ENCODE measurements at regions not wholly inside any gene's neighbourhood (a gene's known extent, or its start where the extent isn't known, plus 50 kb on each side); places are given as distances from the start of the nearest gene placed in this dataset.

- TF ChIP-seq CTCF (IDR thresholded peaks at IDR 0.05): no peak
Measured at GRCh38 chr2:11048335-11049008, 106.8 kb upstream of the SLC66A3 start.

- no peak for TF ChIP-seq CTCF (IDR thresholded peaks at IDR 0.05)
Measured at GRCh38 chr2:11050565-11050964, 104.7 kb upstream of the SLC66A3 start.

- TF ChIP-seq CTCF (IDR thresholded peaks at IDR 0.05): no peak
Measured at GRCh38 chr2:11051280-11051679, 104.0 kb upstream of the SLC66A3 start.

GRCh38 chr2:11053546-11053945, 101.7 kb upstream of the SLC66A3 start:
- no peak for TF ChIP-seq CTCF (IDR thresholded peaks at IDR 0.05)

- no peak for TF ChIP-seq CTCF (IDR thresholded peaks at IDR 0.05)
Measured at GRCh38 chr2:11054783-11055678, 100.2 kb upstream of the SLC66A3 start.

- no peak for TF ChIP-seq CTCF (IDR thresholded peaks at IDR 0.05)
Measured at GRCh38 chr2:11055679-11056215, 99.5 kb upstream of the SLC66A3 start.

- no peak for TF ChIP-seq CTCF (IDR thresholded peaks at IDR 0.05)
Measured at GRCh38 chr2:11056614-11057013, 98.7 kb upstream of the SLC66A3 start.
